IMR-90 (cell line): ENCODE measurements at regions not wholly inside any gene's neighbourhood (a gene's known extent, or its start where the extent isn't known, plus 50 kb on each side); places are given as distances from the start of the nearest gene placed in this dataset.

Experiments used
- CEBPB ChIP-seq: IDR thresholded peaks from 2 replicates; pipeline ENCODE4 v1.6.1; 2012; ENCODE audit warnings: low read depth, low read length, improper control_type of control experiment
- CHD1 ChIP-seq: IDR thresholded peaks from 2 replicates; pipeline ENCODE4 v1.6.1; 2012; ENCODE audit warnings: low read depth, low read length, improper control_type of control experiment
- CTCF ChIP-seq: conservative IDR thresholded peaks from 2 replicates; pipeline ENCODE4 v1.5.1; 2012; ENCODE audit warnings: mild to moderate bottlenecking, low read depth, low read length, improper control_type of control experiment
- FOS ChIP-seq: fragments of 150-350 bp; IDR thresholded peaks from 2 replicates; pipeline ENCODE4 v1.6.1; 2016; ENCODE audit warnings: low read depth, low read length
- MAFK ChIP-seq: IDR thresholded peaks from 2 replicates; pipeline ENCODE4 v1.6.1; 2012; ENCODE audit warnings: low read depth, low read length, improper control_type of control experiment
- MAZ ChIP-seq: IDR thresholded peaks from 2 replicates; pipeline ENCODE4 v1.6.1; 2012; ENCODE audit warnings: low read depth, mild to moderate bottlenecking, low read length, improper control_type of control experiment, moderate library complexity, borderline replicate concordance
- MXI1 ChIP-seq: IDR thresholded peaks from 2 replicates; pipeline ENCODE4 v1.6.1; 2012; ENCODE audit warnings: low read depth, mild to moderate bottlenecking, low read length, moderate library complexity, borderline replicate concordance
- POLR2A ChIP-seq: IDR thresholded peaks from 2 replicates; pipeline ENCODE4 v1.6.1; 2012; ENCODE audit warnings: mild to moderate bottlenecking, low read depth, low read length
- RAD21 ChIP-seq: IDR thresholded peaks from 2 replicates; pipeline ENCODE4 v1.6.1; 2012; ENCODE audit warnings: low read length, improper control_type of control experiment
- RFX5 ChIP-seq: IDR thresholded peaks from 2 replicates; pipeline ENCODE4 v1.8.0; 2012; ENCODE audit warnings: low read depth, mild to moderate bottlenecking, low read length, moderate library complexity
- SMC3 ChIP-seq: fragments of 150-350 bp; IDR thresholded peaks from 2 replicates; pipeline ENCODE4 v1.6.1; 2016; ENCODE audit warnings: low read depth, mild to moderate bottlenecking, antibody characterized with exemption, low read length, moderate library complexity
- USF2 ChIP-seq: fragments of 150-350 bp; IDR thresholded peaks from 2 replicates; pipeline ENCODE4 v1.6.1; 2017; ENCODE audit warnings: mild to moderate bottlenecking, antibody characterized with exemption, low read length, low read depth

GRCh38 chr10:133030126-133030525 is 57.6 kb upstream of the ADGRA1 start:
- TF ChIP-seq CTCF (no peak), POLR2A (no peak), RFX5 (no peak), MXI1 (no peak), MAFK (no peak), FOS (no peak), RAD21 (no peak), MAZ (no peak), USF2 (no peak), CHD1 (no peak), CEBPB (no peak), SMC3 (no peak)
